NCI-H2029 treated with DMSO at 0.1 percent for 48 hours (cell line): ENCODE measurements at regions not wholly inside any gene's neighbourhood (a gene's known extent, or its start where the extent isn't known, plus 50 kb on each side); places are given as distances from the start of the nearest gene placed in this dataset.
"Not testable (repeated sequence)": the region's sequence is repeated elsewhere in the genome, so short reads cannot be mapped to it uniquely, and the experiment has no call there.

Experiments used
- DNase-seq: peaks from one replicate; lab custom pipeline; 2025; lab: John Stamatoyannopoulos, UW

- DNase-seq: not testable (repeated sequence)
These were observed 465.9 kb upstream of the MAP3K7 start for GRCh38 chr6:91052473-91053450.

GRCh38 chr6:91045161-91045560, 458.3 kb upstream of the MAP3K7 start:
- peak; percentile 52 for DNase-seq

- DNase-seq: no peak
These were observed 456.9 kb upstream of the MAP3K7 start for GRCh38 chr6:91043751-91044150.

- DNase-seq: no peak
These were observed 455.8 kb upstream of the MAP3K7 start for GRCh38 chr6:91042656-91043055.

- DNase-seq: no peak
These were observed 447.1 kb upstream of the MAP3K7 start for GRCh38 chr6:91033964-91034363.

GRCh38 chr6:91031581-91031980, 444.7 kb upstream of the MAP3K7 start:
- no peak for DNase-seq

- DNase-seq: peak; percentile 14
These were observed 442.3 kb upstream of the MAP3K7 start for GRCh38 chr6:91029211-91029610.

GRCh38 chr6:91023529-91023928, 436.7 kb upstream of the MAP3K7 start:
- DNase-seq: no peak

- DNase-seq: no peak
These were observed 433.9 kb upstream of the MAP3K7 start for GRCh38 chr6:91020744-91021143.

GRCh38 chr6:91018586-91018985, 431.7 kb upstream of the MAP3K7 start:
- no peak for DNase-seq

- no peak for DNase-seq
These were observed 426.6 kb upstream of the MAP3K7 start for GRCh38 chr6:91013511-91013910.

GRCh38 chr6:90997076-90997475, 410.2 kb upstream of the MAP3K7 start:
- DNase-seq: no peak

GRCh38 chr6:90993770-90994169, 406.9 kb upstream of the MAP3K7 start:
- DNase-seq: no peak

- no peak for DNase-seq
These were observed 402.9 kb upstream of the MAP3K7 start for GRCh38 chr6:90989763-90990162.

GRCh38 chr6:90984066-90984465, 397.2 kb upstream of the MAP3K7 start:
- DNase-seq: no peak

- no peak for DNase-seq
These were observed 396.6 kb upstream of the MAP3K7 start for GRCh38 chr6:90983462-90983861.

GRCh38 chr6:90982581-90982980, 395.7 kb upstream of the MAP3K7 start:
- no peak for DNase-seq

GRCh38 chr6:90982051-90982450, 395.2 kb upstream of the MAP3K7 start:
- DNase-seq: no peak

GRCh38 chr6:90978046-90978445, 391.2 kb upstream of the MAP3K7 start:
- no peak for DNase-seq

- DNase-seq: no peak
These were observed 390.6 kb upstream of the MAP3K7 start for GRCh38 chr6:90977513-90977912.

GRCh38 chr6:90976341-90976740, 389.5 kb upstream of the MAP3K7 start:
- no peak for DNase-seq

- no peak for DNase-seq
These were observed 388.9 kb upstream of the MAP3K7 start for GRCh38 chr6:90975741-90976140.

- no peak for DNase-seq
These were observed 386.3 kb upstream of the MAP3K7 start for GRCh38 chr6:90973188-90973587.

- DNase-seq: no peak
These were observed 383.8 kb upstream of the MAP3K7 start for GRCh38 chr6:90970672-90971071.
